Ovary (tissue), 7 donors: ENCODE measurements at regions not wholly inside any gene's neighbourhood (a gene's known extent, or its start where the extent isn't known, plus 50 kb on each side); places are given as distances from the start of the nearest gene placed in this dataset.

Experiments
- DNase-seq, 5 donors: peaks; one replicate each; pipeline ENCODE4 v3.0.0-alpha.2; 2019 to 2020
- H3K27ac ChIP-seq, 2 donors: fragments of 200-600 bp; one replicate each; pipeline versions ENCODE4 v1.5.1 to v1.8.0; 2019 to 2022
- H3K27me3 ChIP-seq: fragments of 200-600 bp; one replicate; pipeline ENCODE4 v1.8.0; 2022
- H3K36me3 ChIP-seq: fragments of 200-600 bp; sonication (generic); one replicate; pipeline ENCODE4 v1.5.1; 2019
- H3K4me1 ChIP-seq: one replicate; pipeline ENCODE4 v1.8.1; 2013; ENCODE audit warnings: mild to moderate bottlenecking, moderate library complexity; ENCODE audit not compliant: insufficient read depth
- H3K4me3 ChIP-seq: fragments of 200-600 bp; sonication (generic); one replicate; pipeline ENCODE4 v1.5.1; 2017
- H3K9me3 ChIP-seq, 2 donors: fragments of 200-600 bp in 1 of 2; sonication (generic) in 1 of 2; one replicate each; pipeline versions ENCODE4 v1.5.1 to v1.8.1; 2013 to 2019; ENCODE audit warnings: mild to moderate bottlenecking in 1 of 2, moderate library complexity in 1 of 2
- EP300 ChIP-seq: sonication (generic); formaldehyde crosslinking; IDR thresholded peaks from one replicate; pipeline ENCODE4 v1.6.1; 2017; ENCODE audit warnings: antibody characterized with exemption
- POLR2A ChIP-seq: fragments of 450-650 bp; IDR thresholded peaks from one replicate; pipeline ENCODE4 v1.6.1; 2017; ENCODE audit warnings: antibody characterized with exemption, mild to moderate bottlenecking, moderate library complexity
- WGBS, 3 donors: extraction: QIAGEN DNeasy Blood & Tissue Kit in 1 of 3; methylation state at CpG; one replicate each; pipeline versions ENCODE4 v1.1.5 to v1.1.7; 2013 to 2017; 5-methylcytosine and 5-hydroxymethylcytosine counted together
- intact Hi-C, 4 donors: fragments of 100-400 bp; cut with DNase I; formaldehyde crosslinking; loops; one replicate each; pipeline versions ENCODE4 v1.11.0 to v1.15.1; 2022 to 2023
- TF ChIP-seq, protein P1 (sequence below), 3 donors: fragments of 450-650 bp in 2 of 3; fragments of 200-600 bp in 1 of 3; IDR thresholded peaks; one replicate each; pipeline versions ENCODE4 v1.5.1 to v1.8.0; 2016 to 2022; ENCODE audit warnings: antibody characterized with exemption in 3 of 3, mild to moderate bottlenecking in 1 of 3
- donor health status: DM: no; HTN: no; CAD: no; lungs with moderate emphysema.
- donor health status: DM: no; HTN: no; CAD: no.
- donor health status: Bipolar disorder and iron deficiency.
- donor health status: DM: no; HTN: no; CAD: no.
- donor health status: DM: yes; HTN: yes; CAD: no.

DNA sequence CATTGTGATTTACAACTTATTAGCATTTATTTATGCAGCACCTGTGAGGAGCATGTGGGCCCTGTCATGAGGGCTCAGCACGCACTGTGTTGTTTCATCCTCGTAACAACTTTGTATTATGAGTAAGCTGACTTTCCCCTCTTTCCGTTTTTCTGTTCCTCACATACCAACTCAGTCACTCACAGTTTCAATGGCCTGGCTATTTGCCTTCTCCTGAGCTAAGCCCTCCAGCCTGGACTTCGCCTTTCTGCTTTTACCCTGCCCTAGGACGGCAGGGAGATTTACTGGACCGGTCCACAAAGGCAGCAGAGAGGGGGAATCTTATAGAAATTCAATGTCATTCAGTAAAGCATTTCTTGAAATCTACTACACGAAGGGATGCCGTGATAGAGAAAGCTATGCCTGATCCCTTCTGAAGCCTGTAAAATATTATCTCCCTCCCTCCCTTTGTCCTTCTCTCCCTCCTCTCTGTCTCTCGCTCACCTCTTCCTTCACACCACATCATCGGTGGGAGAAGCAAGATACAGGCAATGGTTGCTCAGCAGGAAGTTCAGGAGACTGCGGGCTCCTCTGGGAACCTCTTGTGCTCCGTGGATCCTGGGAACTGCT is 219.2 kb upstream of the TBX3 start:
- Histone ChIP-seq H3K4me3 (no peak overlapping the region), H3K9me3 (no peaks in the 10 kb centered on the region), H3K36me3 (no peaks in the 10 kb centered on the region), H3K27ac (no peak overlapping the region), H3K4me1 (no peaks in the 10 kb centered on the region), H3K27me3 (no peaks in the 10 kb centered on the region)
- intact Hi-C loops = no loop called here
- no peak for TF ChIP-seq EP300
- no peak for TF ChIP-seq POLR2A
- TF ChIP-seq, protein P1, sequence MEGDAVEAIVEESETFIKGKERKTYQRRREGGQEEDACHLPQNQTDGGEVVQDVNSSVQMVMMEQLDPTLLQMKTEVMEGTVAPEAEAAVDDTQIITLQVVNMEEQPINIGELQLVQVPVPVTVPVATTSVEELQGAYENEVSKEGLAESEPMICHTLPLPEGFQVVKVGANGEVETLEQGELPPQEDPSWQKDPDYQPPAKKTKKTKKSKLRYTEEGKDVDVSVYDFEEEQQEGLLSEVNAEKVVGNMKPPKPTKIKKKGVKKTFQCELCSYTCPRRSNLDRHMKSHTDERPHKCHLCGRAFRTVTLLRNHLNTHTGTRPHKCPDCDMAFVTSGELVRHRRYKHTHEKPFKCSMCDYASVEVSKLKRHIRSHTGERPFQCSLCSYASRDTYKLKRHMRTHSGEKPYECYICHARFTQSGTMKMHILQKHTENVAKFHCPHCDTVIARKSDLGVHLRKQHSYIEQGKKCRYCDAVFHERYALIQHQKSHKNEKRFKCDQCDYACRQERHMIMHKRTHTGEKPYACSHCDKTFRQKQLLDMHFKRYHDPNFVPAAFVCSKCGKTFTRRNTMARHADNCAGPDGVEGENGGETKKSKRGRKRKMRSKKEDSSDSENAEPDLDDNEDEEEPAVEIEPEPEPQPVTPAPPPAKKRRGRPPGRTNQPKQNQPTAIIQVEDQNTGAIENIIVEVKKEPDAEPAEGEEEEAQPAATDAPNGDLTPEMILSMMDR (IDR thresholded peaks at IDR 0.05) = no peak
- WGBS, 3 donors = 32 to 70% (median 40%) methylated on average over 12 of the region's 12 CpGs
- no peak for DNase-seq

DNA sequence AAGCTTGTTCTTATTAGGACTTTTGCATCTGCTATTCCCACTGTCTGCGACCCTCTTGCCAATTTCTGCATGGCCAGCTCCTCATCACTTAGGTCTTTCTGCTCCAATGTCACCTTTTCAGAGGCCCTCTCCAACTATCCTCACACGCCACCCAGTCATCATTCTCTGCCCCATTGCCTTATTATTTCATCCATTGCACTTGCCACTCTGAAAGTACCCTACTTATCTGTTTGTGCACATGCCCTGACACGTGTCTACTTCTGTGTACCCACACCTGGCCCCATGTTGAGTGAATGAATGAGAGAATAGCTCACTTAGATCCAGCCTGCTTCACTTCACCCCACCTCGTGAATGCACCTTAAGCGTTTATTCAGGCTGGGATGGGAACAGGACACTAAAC is 218.7 kb upstream of the TBX3 start:
- intact Hi-C loops = no loop called here
- DNase-seq = no peak
- Histone ChIP-seq H3K4me3 (no peak overlapping the region), H3K36me3 (no peaks in the 10 kb centered on the region), H3K4me1 (no peaks in the 10 kb centered on the region), H3K27me3 (no peaks in the 10 kb centered on the region), H3K27ac (no peak overlapping the region), H3K9me3 (no peaks in the 10 kb centered on the region)
- no peak for TF ChIP-seq EP300
- TF ChIP-seq, protein P1 (IDR thresholded peaks at IDR 0.05) = no peak
- no peak for TF ChIP-seq POLR2A
- WGBS, 3 donors = 87 to 89% (median 88%) methylated on average over 5 of the region's 5 CpGs

DNA sequence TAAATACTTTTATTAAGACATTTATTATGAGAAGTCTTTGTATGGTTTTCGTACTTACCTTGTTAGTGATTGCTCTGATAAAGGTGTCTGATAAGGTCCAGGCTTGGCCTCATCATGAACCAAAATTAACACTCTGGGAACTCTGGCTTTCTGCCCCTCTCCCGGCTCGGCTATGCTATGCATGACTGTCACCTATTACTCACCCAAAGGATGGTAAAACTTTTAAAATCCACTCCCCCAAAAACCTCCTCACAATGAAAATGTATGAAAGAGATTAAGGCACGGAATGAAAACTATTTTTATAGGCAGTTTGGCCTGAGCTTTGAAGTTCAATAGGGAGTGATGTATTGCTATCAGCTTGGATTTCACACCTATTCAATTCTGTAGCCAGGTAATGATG is 217.3 kb upstream of the TBX3 start:
- no peak for DNase-seq
- intact Hi-C loops = no loop called here
- Histone ChIP-seq H3K36me3 (no peaks in the 10 kb centered on the region), H3K27ac (no peak overlapping the region), H3K27me3 (no peaks in the 10 kb centered on the region), H3K4me3 (no peak overlapping the region), H3K4me1 (no peaks in the 10 kb centered on the region), H3K9me3 (no peaks in the 10 kb centered on the region)
- no peak for TF ChIP-seq POLR2A
- no peak for TF ChIP-seq EP300
- TF ChIP-seq, protein P1 (IDR thresholded peaks at IDR 0.05) = no peak
- 26 to 64% (median 46%) methylated on average over 4 of the region's 4 CpGs for WGBS, 3 donors

DNA sequence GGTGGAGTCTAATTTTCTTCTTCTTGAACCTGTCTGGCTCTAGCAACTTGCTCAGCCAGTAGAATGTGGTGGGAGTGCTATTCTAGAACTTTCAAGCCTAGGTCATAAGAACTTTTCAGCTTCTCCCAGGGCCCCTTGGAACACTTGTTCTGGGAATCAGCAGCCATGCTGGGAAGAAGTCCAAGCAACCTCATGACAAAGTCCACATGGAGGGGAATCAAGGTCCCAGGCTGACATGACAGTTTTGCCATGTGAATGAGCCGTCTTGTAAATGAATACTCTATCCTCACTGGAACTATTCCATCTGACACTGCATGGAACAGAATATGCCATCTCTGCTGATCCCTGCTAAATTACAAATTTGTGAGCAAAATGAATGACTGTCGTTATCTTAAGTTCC is 214.2 kb upstream of the TBX3 start:
- intact Hi-C loops = no loop called here
- H3K27me3 ChIP-seq = no peaks in the 10 kb centered on the region
- DNase-seq = no peak
- TF ChIP-seq, protein P1 (IDR thresholded peaks at IDR 0.05) = no peak
- TF ChIP-seq EP300 (no peak), POLR2A (no peak)
- H3K27ac ChIP-seq = no peak overlapping the region
- 67 to 72% (median 71%) methylated on average over 2 of the region's 2 CpGs for WGBS, 3 donors
- H3K4me1 ChIP-seq = no peaks in the 10 kb centered on the region
- no peaks in the 10 kb centered on the region for H3K36me3 ChIP-seq
- H3K4me3 ChIP-seq = no peak overlapping the region
- no peaks in the 10 kb centered on the region for H3K9me3 ChIP-seq
